HepG2 (cell line): ENCODE measurements at regions not wholly inside any gene's neighbourhood (a gene's known extent, or its start where the extent isn't known, plus 50 kb on each side); places are given as distances from the start of the nearest gene placed in this dataset.

ENCODE experiments used
- ATAC-seq: fragments of 200-7000 bp; cut with Tn5 transposase; 3 replicates; pipeline ENCODE4 v1.9.1; 2020; ENCODE audit warnings: mild to moderate bottlenecking, moderate library complexity
- BruUV-seq: library from RNA; stranded (reverse); fragments of 400-500 nt; replicated peaks from 2 replicates; lab custom pipeline; 2021; lab: Mats Ljungman, UMichigan
- CTCF ChIA-PET: fragments of 300-600 bp; formaldehyde crosslinking; extraction: SDS; loops from one replicate; lab custom pipeline; 2021; ENCODE audit warnings: low total read pairs, inconsistent platforms, low intra/inter-chr PET ratio; lab: Yijun Ruan, JAX
- POLR2A ChIA-PET: fragments of 350-600 bp; sonication (Branson Sonifier 250); formaldehyde crosslinking; loops from one replicate; lab custom pipeline; 2020; ENCODE audit warnings: antibody characterized with exemption, inconsistent platforms; lab: Yijun Ruan, JAX
- DNase-seq: peaks from one replicate; pipeline ENCODE4 v3.0.0-alpha.2; 2015; ENCODE audit warnings: low spot score
- FAIRE-seq: peaks from 3 replicates; lab custom pipeline; 2011; peaks lifted over from hg19 to GRCh38; lab: Jason Lieb, UNC
- H2AFZ ChIP-seq: one replicate; pipeline ENCODE4 v1.6.1; 2011; ENCODE audit warnings: low read length, inconsistent platforms
- H3K27ac ChIP-seq: fragments of 300-600 bp; 3 replicates; pipeline ENCODE4 v1.8.0; 2011; ENCODE audit warnings: mixed run types, mild to moderate bottlenecking, mixed read lengths, low read length, inconsistent platforms; ENCODE audit not compliant: insufficient read depth; ENCODE audit errors: extremely low read length
- H3K27me3 ChIP-seq, 2 experiments: fragments of 200-600 bp in 1 of 2; 2 replicates in 1 of 2; 3 replicates in 1 of 2; pipeline versions ENCODE4 v1.6.0 to v1.8.0; 2011; ENCODE audit warnings: low read length in 2 of 2, mild to moderate bottlenecking in 2 of 2, moderate library complexity in 2 of 2, inconsistent platforms in 1 of 2; ENCODE audit not compliant: insufficient read depth in 2 of 2, control insufficient read depth in 1 of 2
- H3K36me3 ChIP-seq, 2 experiments: fragments of 200-600 bp in 1 of 2; replicated peaks in 1 of 2; 2 replicates in 1 of 2; 3 replicates in 1 of 2; pipeline versions ENCODE4 v1.5.1 to v1.8.0; 2011; ENCODE audit warnings: low read length in 2 of 2, inconsistent platforms in 1 of 2; ENCODE audit not compliant: insufficient read depth in 2 of 2, control insufficient read depth in 1 of 2
- H3K4me1 ChIP-seq: 2 replicates; pipeline ENCODE4 v1.5.1; 2012; ENCODE audit warnings: low read length, inconsistent platforms; ENCODE audit not compliant: insufficient read depth
- H3K4me2 ChIP-seq: 2 replicates; pipeline ENCODE4 v1.6.0; 2011; ENCODE audit warnings: low read depth, low read length, inconsistent platforms
- H3K4me3 ChIP-seq, 3 experiments: fragments of 200-600 bp in 1 of 3; sonication (generic), shearing (Covaris generic) in 1 of 3; replicated peaks in 1 of 3; 2 replicates each; pipeline ENCODE4 v1.5.1; 2011 to 2016; ENCODE audit warnings: low read length in 3 of 3, inconsistent platforms in 2 of 3, low read depth in 2 of 3, mild to moderate bottlenecking in 2 of 3, control low read depth in 1 of 3, mixed read lengths in 1 of 3; ENCODE audit not compliant: insufficient read depth in 1 of 3
- H3K79me2 ChIP-seq: one replicate; pipeline ENCODE4 v1.6.1; 2011; ENCODE audit warnings: low read length, inconsistent platforms; ENCODE audit not compliant: insufficient read depth
- H3K9ac ChIP-seq: 2 replicates; pipeline ENCODE4 v1.6.0; 2011; ENCODE audit warnings: mild to moderate bottlenecking, low read depth, low read length, inconsistent platforms; ENCODE audit not compliant: insufficient read depth
- H3K9me3 ChIP-seq: 2 replicates; pipeline ENCODE4 v1.5.1; 2012; ENCODE audit warnings: mild to moderate bottlenecking, low read length
- H4K20me1 ChIP-seq: 2 replicates; pipeline ENCODE4 v1.6.0; 2011; ENCODE audit warnings: inconsistent platforms, mild to moderate bottlenecking, low read length, moderate library complexity; ENCODE audit not compliant: insufficient read depth
- AHR ChIP-seq: IDR thresholded peaks from 2 replicates; pipeline ENCODE4 v1.6.1; 2018; ENCODE audit warnings: missing genetic modification reagents, missing compliant biosample characterization
- ARNT2 ChIP-seq: sonication (generic); formaldehyde crosslinking; IDR thresholded peaks from 2 replicates; pipeline ENCODE4 v1.8.0; 2022; ENCODE audit warnings: mild to moderate bottlenecking, low read depth, missing genetic modification reagents, moderate library complexity
- CCAR2 ChIP-seq: fragments of 200-400 bp; formaldehyde crosslinking; optimal IDR thresholded peaks from 2 replicates; pipeline ENCODE3; 2018; ENCODE audit warnings: low read depth, mild to moderate bottlenecking, low read length, moderate library complexity
- GATA4 ChIP-seq: sonication (generic); IDR thresholded peaks from 2 replicates; pipeline ENCODE4 v1.6.1; 2016; ENCODE audit warnings: antibody characterized with exemption, low read depth, borderline replicate concordance
- RAD21 ChIP-seq: fragments of 450-650 bp; formaldehyde crosslinking; IDR thresholded peaks from 2 replicates; pipeline ENCODE4 v1.5.0; 2020; ENCODE audit warnings: mild to moderate bottlenecking
- SOX5 ChIP-seq: IDR thresholded peaks from 2 replicates; pipeline ENCODE4 v1.6.1; 2016; ENCODE audit warnings: borderline replicate concordance
- ZNF205 ChIP-seq: IDR thresholded peaks from 2 replicates; pipeline ENCODE4 v1.6.1; 2018; ENCODE audit warnings: missing biosample characterization, missing genetic modification reagents
- ZNF274 ChIP-seq: sonication (generic); formaldehyde crosslinking; IDR thresholded peaks from 2 replicates; pipeline ENCODE4 v1.5.1; 2020; ENCODE audit warnings: mild to moderate bottlenecking, missing genetic modification reagents
- ZNF431 ChIP-seq: sonication (generic); formaldehyde crosslinking; IDR thresholded peaks from 2 replicates; pipeline ENCODE4 v1.9.0; 2022; ENCODE audit warnings: missing genetic modification reagents, low read depth, mild to moderate bottlenecking, borderline replicate concordance
- ZNF567 ChIP-seq: sonication (generic); formaldehyde crosslinking; IDR thresholded peaks from 2 replicates; pipeline ENCODE4 v1.8.1; 2023; ENCODE audit warnings: mild to moderate bottlenecking, missing genetic modification reagents, borderline replicate concordance
- ZSCAN30 ChIP-seq: sonication (generic); formaldehyde crosslinking; IDR thresholded peaks from 2 replicates; pipeline ENCODE4 v1.5.0; 2020; ENCODE audit warnings: mild to moderate bottlenecking, missing genetic modification reagents
- WGBS: methylation state at CpG from one replicate; pipeline ENCODE4 v1.1.6; 2017; ENCODE audit warnings: low lambda C conversion rate; 5-methylcytosine and 5-hydroxymethylcytosine counted together
- in situ Hi-C: cut with HindIII; loops from 2 replicates; pipeline ENCODE4 v1.10.0; 2017; ENCODE audit warnings: low pct_unique_long_range_greater_than_20kb; ENCODE audit not compliant: extremely low pct_ligation_motif_present
- intact Hi-C: fragments of 100-400 bp; cut with micrococcal nuclease; formaldehyde crosslinking; loops from one replicate; pipeline ENCODE4 v1.10.0; 2022; ENCODE audit not compliant: unreplicated experiment
- TF ChIP-seq, protein P1 (sequence below): IDR thresholded peaks from 2 replicates; pipeline ENCODE4 v1.6.1; 2016; ENCODE audit warnings: missing genetic modification reagents, missing compliant biosample characterization

DNA sequence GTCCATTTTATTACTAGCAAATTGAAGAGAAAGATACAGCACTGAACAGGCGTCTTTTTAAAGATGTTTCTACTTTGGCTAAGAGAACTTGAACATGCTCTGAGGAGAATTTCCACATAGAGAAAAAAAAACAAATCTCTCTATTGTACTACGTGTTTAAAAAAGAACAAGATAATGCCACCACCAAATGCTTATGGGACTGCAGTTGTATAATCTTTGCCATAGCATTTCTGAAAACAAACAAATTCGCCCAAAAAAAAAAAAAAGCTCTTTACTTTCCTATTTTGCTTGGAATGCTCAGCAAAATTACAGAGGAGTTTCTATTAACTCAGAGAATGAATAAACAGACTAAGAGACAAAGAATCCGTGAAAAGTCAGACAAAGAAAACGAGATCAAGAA lies 114.2 kb downstream of the CNTN3 start:
- Histone ChIP-seq H3K4me1 (no peaks in the 10 kb centered on the region), H3K4me3 (no peak overlapping the region), H3K27ac (no peak overlapping the region), H3K36me3 (no peaks in the 10 kb centered on the region), H3K4me2 (no peak overlapping the region), H3K9ac (no peak overlapping the region), H3K79me2 (no peaks in the 10 kb centered on the region), H3K9me3 (no peaks in the 10 kb centered on the region), H4K20me1 (no peaks in the 10 kb centered on the region), H3K27me3 (no peaks in the 10 kb centered on the region; a peak in 1 of 5 replicates), H2AFZ (no peak overlapping the region)
- FAIRE-seq = no peak
- intact Hi-C loops = no loop called here
- 2% methylated on average over 5 of the region's 5 CpGs for WGBS
- CTCF ChIA-PET = no interaction called here
- DNase-seq = no peak
- no TSS peak for BruUV-seq
- TF ChIP-seq ZNF205 (CRISPR knock-in tag) (no peak), ZNF431 (no peak), CCAR2 (no peak), ZNF567 (CRISPR knock-in tag) (no peak), AHR (CRISPR knock-in tag) (no peak), ARNT2 (no peak), ZSCAN30 (CRISPR knock-in tag) (no peak), SOX5 (CRISPR knock-in tag) (no peak), RAD21 (CRISPR knock-in tag) (no peak), GATA4 (no peak), ZNF274 (CRISPR knock-in tag) (no peak)
- TF ChIP-seq, protein P1, sequence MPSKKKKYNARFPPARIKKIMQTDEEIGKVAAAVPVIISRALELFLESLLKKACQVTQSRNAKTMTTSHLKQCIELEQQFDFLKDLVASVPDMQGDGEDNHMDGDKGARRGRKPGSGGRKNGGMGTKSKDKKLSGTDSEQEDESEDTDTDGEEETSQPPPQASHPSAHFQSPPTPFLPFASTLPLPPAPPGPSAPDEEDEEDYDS (CRISPR knock-in tag) = no peak
- in situ Hi-C loops = no loop called here
- no peak for ATAC-seq
- POLR2A ChIA-PET = no interaction called here
